Endodermal cell (in vitro differentiated cells): ENCODE measurements at regions not wholly inside any gene's neighbourhood (a gene's known extent, or its start where the extent isn't known, plus 50 kb on each side); places are given as distances from the start of the nearest gene placed in this dataset.

Experiments
- DNase-seq: peaks from one replicate; pipeline ENCODE4 v3.0.0-alpha.2; 2017
- H3K27ac ChIP-seq: 2 replicates; pipeline ENCODE4 v1.5.1; 2013; ENCODE audit warnings: mild to moderate bottlenecking, low read depth, low read length, moderate library complexity
- H3K27me3 ChIP-seq: 2 replicates; pipeline ENCODE4 v1.6.1; 2013; ENCODE audit warnings: mild to moderate bottlenecking, low read length, moderate library complexity; ENCODE audit not compliant: insufficient read depth, control insufficient read depth, poor library complexity, severe bottlenecking
- H3K36me3 ChIP-seq: 2 replicates; pipeline ENCODE4 v1.7.0; 2013; ENCODE audit warnings: mild to moderate bottlenecking, low read length, moderate library complexity; ENCODE audit not compliant: control insufficient read depth, insufficient read depth
- H3K4me1 ChIP-seq: one replicate; pipeline ENCODE4 v1.7.0; 2013; ENCODE audit warnings: low read length; ENCODE audit not compliant: control insufficient read depth, insufficient read depth
- H3K4me3 ChIP-seq: 2 replicates; pipeline ENCODE4 v1.5.1; 2013; ENCODE audit warnings: mild to moderate bottlenecking, low read length, moderate library complexity
- H3K9ac ChIP-seq: 2 replicates; pipeline ENCODE4 v1.6.1; 2013; ENCODE audit warnings: mild to moderate bottlenecking, low read length, moderate library complexity; ENCODE audit not compliant: poor library complexity, severe bottlenecking; ENCODE audit errors: extremely low read depth
- H3K9me3 ChIP-seq: 2 replicates; pipeline ENCODE4 v1.6.1; 2013; ENCODE audit warnings: mild to moderate bottlenecking, low read length, moderate library complexity; ENCODE audit not compliant: control insufficient read depth
- H3K27ac Mint-ChIP-seq: 2 replicates; pipeline ENCODE4 v1.8.0; 2020; ENCODE audit warnings: mixed read lengths
- H3K27me3 Mint-ChIP-seq: 2 replicates; pipeline ENCODE4 v1.8.0; 2021; ENCODE audit warnings: mild to moderate bottlenecking, mixed read lengths; ENCODE audit not compliant: insufficient read depth
- H3K36me3 Mint-ChIP-seq: 2 replicates; pipeline ENCODE4 v1.8.0; 2020; ENCODE audit warnings: low read depth, mixed read lengths
- H3K4me1 Mint-ChIP-seq: 2 replicates; pipeline ENCODE4 v1.8.0; 2020; ENCODE audit warnings: mixed read lengths
- H3K4me3 Mint-ChIP-seq: 2 replicates; pipeline ENCODE4 v1.8.0; 2020; ENCODE audit warnings: mild to moderate bottlenecking, moderate library complexity, mixed read lengths
- H3K9me3 Mint-ChIP-seq: 2 replicates; pipeline ENCODE4 v1.8.0; 2020; ENCODE audit warnings: mild to moderate bottlenecking, mixed read lengths
- WGBS, 2 experiments: methylation state at CpG; one replicate each; pipeline versions ENCODE4 v1.1.5 to v1.1.7; 2013; ENCODE audit warnings: missing lambda C conversion rate in 2 of 2, mixed read lengths in 1 of 2; ENCODE audit not compliant: insufficient coverage in 1 of 2, insufficient read length in 1 of 2; 5-methylcytosine and 5-hydroxymethylcytosine counted together
- TF ChIP-seq, protein P1 (sequence below): fragments of 200-600 bp; sonication (generic); conservative IDR thresholded peaks from 2 replicates; pipeline ENCODE4 v1.5.0; 2021; ENCODE audit warnings: antibody characterized with exemption, mild to moderate bottlenecking

DNA sequence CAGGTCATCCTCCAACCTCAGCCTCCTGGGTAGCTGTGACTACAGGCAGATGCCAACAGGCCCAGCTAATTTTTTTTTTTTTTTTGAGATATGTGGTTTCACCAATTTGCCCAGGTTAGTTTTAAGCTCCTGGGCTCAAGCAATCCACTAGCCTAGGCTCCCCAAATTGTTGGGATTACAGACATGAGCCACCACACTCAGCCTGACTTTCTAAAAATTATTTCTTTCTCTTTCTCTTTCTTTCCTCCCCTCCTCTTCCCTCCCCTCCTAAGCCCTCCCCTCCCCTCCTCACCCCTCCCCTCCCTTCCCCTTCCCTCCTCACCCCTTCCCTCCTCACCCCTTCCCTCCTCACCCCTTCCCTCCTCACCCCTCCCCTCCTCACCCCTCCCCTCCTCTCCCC lies 127.3 kb downstream of the BTBD3 start:
- Mint-ChIP-seq H3K36me3 (no peaks in the 10 kb centered on the region), H3K4me1 (no peaks in the 10 kb centered on the region)
- no peak overlapping the region for H3K9ac ChIP-seq

DNA sequence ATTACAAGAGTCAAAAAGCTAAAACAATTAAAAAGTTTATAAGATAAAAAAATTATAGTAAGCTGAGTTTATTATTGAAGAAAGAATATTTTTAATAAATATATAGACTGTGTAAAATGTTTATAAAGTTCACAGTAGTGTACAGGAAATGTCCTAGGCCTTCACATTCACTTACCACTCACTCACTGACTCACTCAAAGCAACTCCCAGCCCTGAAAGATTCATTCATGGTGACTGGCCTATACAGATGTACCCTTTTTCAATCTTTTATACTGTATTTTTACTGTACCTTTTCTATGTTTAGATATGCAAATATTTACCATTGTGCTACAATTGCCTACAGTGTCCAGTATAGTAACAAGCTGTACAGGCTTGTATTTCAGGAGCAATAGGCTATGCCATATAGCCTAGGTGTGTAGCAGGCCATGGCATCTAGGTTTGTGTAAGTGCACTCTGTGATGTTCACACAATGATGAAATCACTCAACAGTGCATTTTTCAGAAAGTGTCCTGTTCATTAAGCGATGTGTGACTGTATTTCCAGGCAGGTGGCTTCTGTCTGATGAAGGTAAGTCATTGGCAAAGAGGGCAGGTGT lies 130.2 kb downstream of the BTBD3 start:
- H3K27ac Mint-ChIP-seq, result no peak overlapping the region
- no peak overlapping the region for H3K27ac ChIP-seq
- no peaks in the 10 kb centered on the region for H3K4me1 Mint-ChIP-seq

More for the DNA sequence above, 127.3 kb downstream of the BTBD3 start:
- Mint-ChIP-seq H3K9me3 (no peaks in the 10 kb centered on the region), H3K4me3 (no peak overlapping the region), H3K27me3 (no peaks in the 10 kb centered on the region), H3K27ac (no peak overlapping the region)
- TF ChIP-seq, protein P1, sequence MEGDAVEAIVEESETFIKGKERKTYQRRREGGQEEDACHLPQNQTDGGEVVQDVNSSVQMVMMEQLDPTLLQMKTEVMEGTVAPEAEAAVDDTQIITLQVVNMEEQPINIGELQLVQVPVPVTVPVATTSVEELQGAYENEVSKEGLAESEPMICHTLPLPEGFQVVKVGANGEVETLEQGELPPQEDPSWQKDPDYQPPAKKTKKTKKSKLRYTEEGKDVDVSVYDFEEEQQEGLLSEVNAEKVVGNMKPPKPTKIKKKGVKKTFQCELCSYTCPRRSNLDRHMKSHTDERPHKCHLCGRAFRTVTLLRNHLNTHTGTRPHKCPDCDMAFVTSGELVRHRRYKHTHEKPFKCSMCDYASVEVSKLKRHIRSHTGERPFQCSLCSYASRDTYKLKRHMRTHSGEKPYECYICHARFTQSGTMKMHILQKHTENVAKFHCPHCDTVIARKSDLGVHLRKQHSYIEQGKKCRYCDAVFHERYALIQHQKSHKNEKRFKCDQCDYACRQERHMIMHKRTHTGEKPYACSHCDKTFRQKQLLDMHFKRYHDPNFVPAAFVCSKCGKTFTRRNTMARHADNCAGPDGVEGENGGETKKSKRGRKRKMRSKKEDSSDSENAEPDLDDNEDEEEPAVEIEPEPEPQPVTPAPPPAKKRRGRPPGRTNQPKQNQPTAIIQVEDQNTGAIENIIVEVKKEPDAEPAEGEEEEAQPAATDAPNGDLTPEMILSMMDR, result no peak
- H3K36me3 ChIP-seq, result no peaks in the 10 kb centered on the region
- H3K27ac ChIP-seq, result no peak overlapping the region
- H3K9me3 ChIP-seq, result no peaks in the 10 kb centered on the region
- no peaks in the 10 kb centered on the region for H3K4me1 ChIP-seq
- H3K4me3 ChIP-seq, result no peak overlapping the region
- no peaks in the 10 kb centered on the region for H3K27me3 ChIP-seq
- no peak for DNase-seq

DNA sequence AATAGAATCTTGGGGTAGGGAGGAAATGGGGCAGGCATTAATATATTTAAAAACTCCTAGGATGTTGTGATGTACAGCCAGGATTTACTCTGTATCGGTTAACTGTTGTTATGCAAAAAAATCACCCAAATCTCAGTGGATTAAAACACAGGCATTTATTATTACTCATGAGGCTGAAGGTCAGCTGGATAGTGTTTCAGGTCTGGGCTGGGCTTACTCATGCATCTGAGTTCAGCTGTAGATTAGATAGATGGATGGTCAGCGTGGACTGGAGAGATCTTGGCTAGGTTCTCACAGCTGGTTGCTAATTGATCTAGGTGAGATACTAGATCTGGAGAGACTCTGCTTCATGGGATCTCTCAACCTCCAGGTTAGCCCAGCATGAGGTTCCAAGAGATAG lies 131.4 kb downstream of the BTBD3 start:
- WGBS, 2 experiments, result 85 to 90% methylated on average over 2 of the region's 2 CpGs
- Mint-ChIP-seq H3K27me3 (no peaks in the 10 kb centered on the region), H3K9me3 (no peaks in the 10 kb centered on the region), H3K4me1 (no peaks in the 10 kb centered on the region), H3K27ac (no peak overlapping the region), H3K36me3 (no peaks in the 10 kb centered on the region), H3K4me3 (no peak overlapping the region)
- H3K27me3 ChIP-seq, result no peaks in the 10 kb centered on the region
- DNase-seq, result no peak
- TF ChIP-seq, protein P1, result no peak
- no peaks in the 10 kb centered on the region for H3K9me3 ChIP-seq
- no peak overlapping the region for H3K9ac ChIP-seq
- H3K27ac ChIP-seq, result no peak overlapping the region
- H3K4me1 ChIP-seq, result no peaks in the 10 kb centered on the region
- no peaks in the 10 kb centered on the region for H3K36me3 ChIP-seq
- no peak overlapping the region for H3K4me3 ChIP-seq

More for the DNA sequence above, 130.2 kb downstream of the BTBD3 start:
- no peaks in the 10 kb centered on the region for H3K9me3 ChIP-seq
- H3K36me3 Mint-ChIP-seq, result no peaks in the 10 kb centered on the region
- H3K36me3 ChIP-seq, result no peaks in the 10 kb centered on the region
- no peaks in the 10 kb centered on the region for H3K27me3 Mint-ChIP-seq
- H3K4me1 ChIP-seq, result no peaks in the 10 kb centered on the region
- 90 to 100% methylated on average over 1 of the region's 1 CpG for WGBS, 2 experiments
- TF ChIP-seq, protein P1, result no peak
- no peaks in the 10 kb centered on the region for H3K27me3 ChIP-seq
- H3K9ac ChIP-seq, result no peak overlapping the region
- H3K4me3 Mint-ChIP-seq, result no peak overlapping the region
- DNase-seq, result no peak
- H3K9me3 Mint-ChIP-seq, result no peaks in the 10 kb centered on the region
- H3K4me3 ChIP-seq, result no peak overlapping the region
